ENCODE measurements at regions not wholly inside any gene's neighbourhood (a gene's known extent, or its start where the extent isn't known, plus 50 kb on each side); places are given as distances from the start of the nearest gene placed in this dataset.

DNA sequence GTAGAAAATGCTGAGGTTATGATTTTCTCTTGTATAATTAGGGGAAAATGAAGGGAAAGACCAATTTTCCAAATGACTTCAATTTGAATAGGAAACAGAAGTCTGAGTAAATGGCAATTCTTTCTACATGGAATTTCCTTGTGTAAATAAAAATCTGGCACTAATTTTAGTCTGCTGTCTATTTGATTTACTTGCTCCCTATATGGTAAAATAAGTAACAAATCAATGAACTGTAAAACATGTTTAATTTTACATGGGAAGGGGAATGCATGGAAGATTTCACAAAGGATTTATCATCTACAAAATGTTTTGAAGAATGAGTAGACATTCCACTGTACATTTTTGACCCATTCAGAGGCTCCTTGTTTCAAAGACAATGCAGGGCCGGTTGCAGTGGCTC lies 811.6 kb upstream of the GOT2 start:
- Histone ChIP-seq H3F3A (ENCODE audit: insufficient read depth) (no peaks in the 10 kb centered on the region), H3K36me3 (ENCODE audit: low read length) (no peaks in the 10 kb centered on the region), H2AFZ (ENCODE audit: low read depth, low read length, severe bottlenecking) (no peak overlapping the region), H3K27ac (ENCODE audit: low read depth, low read length) (no peak overlapping the region), H4K20me1 (ENCODE audit: low read depth, low read length) (no peaks in the 10 kb centered on the region), H3K4me2 (ENCODE audit: low read depth, low read length, poor library complexity, severe bottlenecking) (no peak overlapping the region), H3K9me2 (replicated peaks; ENCODE audit: insufficient read depth, low read length) (no peaks in the 10 kb centered on the region), H3K4me3 (ENCODE audit: insufficient read depth, low read length, poor library complexity, severe bottlenecking) (no peak overlapping the region), H3K9ac (ENCODE audit: low read length) (no peak overlapping the region), H3K79me2 (ENCODE audit: insufficient read depth, low read length) (no peaks in the 10 kb centered on the region), H3K9me3 (ENCODE audit: insufficient read depth, low read length) (no peaks in the 10 kb centered on the region), H3K27me3 (ENCODE audit: low read length) (no peaks in the 10 kb centered on the region)
- no peak for TF ChIP-seq EZH2phosphoT487 (conservative IDR thresholded peaks at IDR 0.05; ENCODE audit: low read length)
- TF ChIP-seq, protein P1, sequence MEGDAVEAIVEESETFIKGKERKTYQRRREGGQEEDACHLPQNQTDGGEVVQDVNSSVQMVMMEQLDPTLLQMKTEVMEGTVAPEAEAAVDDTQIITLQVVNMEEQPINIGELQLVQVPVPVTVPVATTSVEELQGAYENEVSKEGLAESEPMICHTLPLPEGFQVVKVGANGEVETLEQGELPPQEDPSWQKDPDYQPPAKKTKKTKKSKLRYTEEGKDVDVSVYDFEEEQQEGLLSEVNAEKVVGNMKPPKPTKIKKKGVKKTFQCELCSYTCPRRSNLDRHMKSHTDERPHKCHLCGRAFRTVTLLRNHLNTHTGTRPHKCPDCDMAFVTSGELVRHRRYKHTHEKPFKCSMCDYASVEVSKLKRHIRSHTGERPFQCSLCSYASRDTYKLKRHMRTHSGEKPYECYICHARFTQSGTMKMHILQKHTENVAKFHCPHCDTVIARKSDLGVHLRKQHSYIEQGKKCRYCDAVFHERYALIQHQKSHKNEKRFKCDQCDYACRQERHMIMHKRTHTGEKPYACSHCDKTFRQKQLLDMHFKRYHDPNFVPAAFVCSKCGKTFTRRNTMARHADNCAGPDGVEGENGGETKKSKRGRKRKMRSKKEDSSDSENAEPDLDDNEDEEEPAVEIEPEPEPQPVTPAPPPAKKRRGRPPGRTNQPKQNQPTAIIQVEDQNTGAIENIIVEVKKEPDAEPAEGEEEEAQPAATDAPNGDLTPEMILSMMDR (IDR thresholded peaks at IDR 0.05; ENCODE audit: insufficient read depth, low read length, poor library complexity, severe bottlenecking), result no peak

- no peaks in the 10 kb centered on the region for H3K9me2 ChIP-seq (replicated peaks; ENCODE audit: insufficient read depth, low read length)
- H3K36me3 ChIP-seq (ENCODE audit: low read length), result no peaks in the 10 kb centered on the region
- H3K9ac ChIP-seq (ENCODE audit: low read length), result no peak overlapping the region
- no peak for TF ChIP-seq EZH2phosphoT487 (conservative IDR thresholded peaks at IDR 0.05; ENCODE audit: low read length)
- TF ChIP-seq, protein P1 (IDR thresholded peaks at IDR 0.05; ENCODE audit: insufficient read depth, low read length, poor library complexity, severe bottlenecking), result no peak
- H3K79me2 ChIP-seq (ENCODE audit: insufficient read depth, low read length), result no peaks in the 10 kb centered on the region
- no peaks in the 10 kb centered on the region for H3K9me3 ChIP-seq (ENCODE audit: insufficient read depth, low read length)
- no peaks in the 10 kb centered on the region for H3K27me3 ChIP-seq (ENCODE audit: low read length)
- no peak overlapping the region for H3K27ac ChIP-seq (ENCODE audit: low read depth, low read length)
- no peak overlapping the region for H3K4me2 ChIP-seq (ENCODE audit: low read depth, low read length, poor library complexity, severe bottlenecking)
- no peak overlapping the region for H3K4me3 ChIP-seq (ENCODE audit: insufficient read depth, low read length, poor library complexity, severe bottlenecking)
- no peaks in the 10 kb centered on the region for H4K20me1 ChIP-seq (ENCODE audit: low read depth, low read length)
- H3F3A ChIP-seq (ENCODE audit: insufficient read depth), result no peaks in the 10 kb centered on the region
- no peak overlapping the region for H2AFZ ChIP-seq (ENCODE audit: low read depth, low read length, severe bottlenecking)
Observed at GRCh38 chr16:59543641-59544040, 809.5 kb upstream of the GOT2 start.

DNA sequence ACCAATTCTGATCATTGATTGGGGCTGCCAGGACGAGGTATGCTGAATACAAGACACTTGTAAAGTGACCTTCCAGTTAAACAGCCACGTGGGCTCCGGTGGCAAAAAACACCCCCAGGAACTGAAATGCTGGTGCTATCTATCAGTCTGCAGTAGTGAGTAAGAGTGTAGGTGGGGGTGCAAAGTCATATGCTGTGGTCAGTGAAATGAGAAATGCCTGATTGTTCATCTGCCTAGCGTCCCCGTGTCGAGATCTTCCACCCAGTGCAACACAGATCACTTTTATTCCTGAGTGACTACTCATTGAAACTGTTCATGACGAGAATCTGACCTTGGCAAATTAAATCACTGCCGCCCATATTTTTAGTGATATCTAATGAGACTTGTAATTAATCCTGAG lies 806.5 kb upstream of the GOT2 start:
- H3K36me3 ChIP-seq (ENCODE audit: low read length), result no peaks in the 10 kb centered on the region
- H2AFZ ChIP-seq (ENCODE audit: low read depth, low read length, severe bottlenecking), result no peak overlapping the region
- H3K4me3 ChIP-seq (ENCODE audit: insufficient read depth, low read length, poor library complexity, severe bottlenecking), result no peak overlapping the region
- H3K9me2 ChIP-seq (replicated peaks; ENCODE audit: insufficient read depth, low read length), result no peaks in the 10 kb centered on the region
- no peaks in the 10 kb centered on the region for H3K27me3 ChIP-seq (ENCODE audit: low read length)
- no peak overlapping the region for H3K4me2 ChIP-seq (ENCODE audit: low read depth, low read length, poor library complexity, severe bottlenecking)
- no peaks in the 10 kb centered on the region for H4K20me1 ChIP-seq (ENCODE audit: low read depth, low read length)
- no peak overlapping the region for H3K27ac ChIP-seq (ENCODE audit: low read depth, low read length)
- no peaks in the 10 kb centered on the region for H3K79me2 ChIP-seq (ENCODE audit: insufficient read depth, low read length)
- no peak overlapping the region for H3K9ac ChIP-seq (ENCODE audit: low read length)
- TF ChIP-seq EZH2phosphoT487 (conservative IDR thresholded peaks at IDR 0.05; ENCODE audit: low read length), result no peak
- TF ChIP-seq, protein P1 (IDR thresholded peaks at IDR 0.05; ENCODE audit: insufficient read depth, low read length, poor library complexity, severe bottlenecking), result no peak
- H3K9me3 ChIP-seq (ENCODE audit: insufficient read depth, low read length), result no peaks in the 10 kb centered on the region
- H3F3A ChIP-seq (ENCODE audit: insufficient read depth), result no peaks in the 10 kb centered on the region

Data from SU-DHL-6 (cell line).